CMK (cell line): ENCODE measurements at regions not wholly inside any gene's neighbourhood (a gene's known extent, or its start where the extent isn't known, plus 50 kb on each side); places are given as distances from the start of the nearest gene placed in this dataset.
"Not testable (repeated sequence)": the region's sequence is repeated elsewhere in the genome, so short reads cannot be mapped to it uniquely, and the experiment has no call there.

Source experiments
- DNase-seq: peaks from one replicate; pipeline ENCODE4 v3.0.0-alpha.2; 2010; ENCODE audit warnings: low read depth

DNA sequence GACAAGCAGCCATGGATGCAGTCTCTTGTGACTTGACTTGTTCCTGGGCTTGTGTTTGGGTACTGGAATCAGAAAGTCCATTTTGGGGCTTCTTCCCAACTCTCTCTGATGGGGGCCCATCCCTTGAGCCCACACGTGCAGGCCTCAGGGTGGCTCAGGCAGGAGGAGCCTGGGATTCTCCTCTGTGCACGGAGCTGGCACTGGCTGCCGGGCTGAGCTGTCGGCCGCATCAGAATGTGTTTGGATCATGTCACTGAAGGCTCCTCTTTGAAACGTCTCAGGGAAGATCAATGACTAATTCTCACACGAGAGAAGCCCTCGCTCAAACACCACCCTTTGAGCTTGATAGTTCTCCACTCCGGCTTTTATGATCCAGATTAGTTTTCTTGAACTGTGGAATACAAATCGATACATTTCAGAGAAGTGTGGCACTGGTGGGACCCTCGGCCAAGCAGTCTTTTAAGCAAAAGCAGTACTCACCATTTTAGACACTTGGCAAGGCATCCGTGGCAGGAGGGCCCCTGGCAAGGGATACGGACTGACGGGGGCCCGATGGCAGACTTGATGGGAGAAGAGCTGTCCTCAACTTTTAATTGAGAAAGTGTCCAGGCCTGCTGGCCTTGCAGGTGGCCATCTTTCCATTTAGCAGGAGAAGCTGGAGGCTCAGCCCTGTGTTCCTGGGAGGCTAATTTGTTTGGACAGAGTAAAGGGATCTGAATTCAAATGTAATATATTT is 220.7 kb upstream of the C1orf174 start:
- DNase-seq: no peak

DNA sequence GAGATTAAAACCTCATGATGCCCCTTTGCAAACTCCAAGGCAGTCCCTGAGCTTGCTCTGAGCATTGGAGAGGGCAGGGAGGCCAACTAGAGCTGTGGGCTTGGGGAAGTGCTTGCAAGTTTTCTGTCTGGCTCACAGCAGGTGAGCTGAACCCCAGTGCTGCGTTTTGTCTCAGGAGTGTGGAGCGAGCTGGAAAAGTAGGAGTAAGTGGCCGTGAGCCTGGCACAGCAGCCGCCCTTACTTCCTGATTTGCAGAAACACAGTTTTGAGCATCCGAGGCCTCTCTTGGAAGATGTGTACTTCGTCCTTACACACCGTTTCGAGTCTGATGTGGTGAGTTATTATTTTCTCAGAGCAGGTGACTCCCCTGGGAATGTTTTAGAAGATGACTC is 221.2 kb upstream of the C1orf174 start:
- DNase-seq: no peak

DNA sequence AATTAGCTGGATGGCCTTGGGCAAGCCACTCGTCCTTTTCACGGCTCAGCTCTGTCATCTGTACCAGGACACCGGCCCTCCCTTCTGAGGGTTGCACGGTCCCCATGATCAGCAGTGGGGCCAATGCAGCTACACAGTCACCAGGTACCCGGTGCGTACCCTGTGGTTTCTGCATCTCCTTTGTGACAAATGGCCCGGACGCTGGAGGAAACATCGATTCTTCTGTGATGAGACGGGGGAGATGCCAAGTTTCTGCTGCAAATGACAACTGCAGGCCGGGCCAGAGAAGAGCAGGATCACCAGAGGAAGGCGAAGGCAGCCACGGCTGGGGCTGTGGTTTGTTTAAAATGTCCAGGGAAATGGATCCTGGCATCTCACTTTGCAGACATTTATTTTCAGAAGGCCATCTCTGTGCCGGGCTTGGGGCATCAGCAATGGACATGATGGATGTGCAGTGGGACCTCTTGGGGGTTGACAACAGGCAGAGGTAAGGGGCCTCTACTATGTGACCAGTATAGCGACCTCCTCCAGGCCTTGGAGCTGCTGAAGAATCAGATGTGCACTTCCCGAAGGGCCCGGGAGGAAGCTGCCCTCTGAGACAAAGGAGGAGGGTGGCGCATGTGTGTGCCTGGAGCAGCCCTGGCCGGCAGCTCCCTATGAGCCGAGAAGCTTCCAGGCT is 221.9 kb upstream of the C1orf174 start:
- no peak for DNase-seq

DNA sequence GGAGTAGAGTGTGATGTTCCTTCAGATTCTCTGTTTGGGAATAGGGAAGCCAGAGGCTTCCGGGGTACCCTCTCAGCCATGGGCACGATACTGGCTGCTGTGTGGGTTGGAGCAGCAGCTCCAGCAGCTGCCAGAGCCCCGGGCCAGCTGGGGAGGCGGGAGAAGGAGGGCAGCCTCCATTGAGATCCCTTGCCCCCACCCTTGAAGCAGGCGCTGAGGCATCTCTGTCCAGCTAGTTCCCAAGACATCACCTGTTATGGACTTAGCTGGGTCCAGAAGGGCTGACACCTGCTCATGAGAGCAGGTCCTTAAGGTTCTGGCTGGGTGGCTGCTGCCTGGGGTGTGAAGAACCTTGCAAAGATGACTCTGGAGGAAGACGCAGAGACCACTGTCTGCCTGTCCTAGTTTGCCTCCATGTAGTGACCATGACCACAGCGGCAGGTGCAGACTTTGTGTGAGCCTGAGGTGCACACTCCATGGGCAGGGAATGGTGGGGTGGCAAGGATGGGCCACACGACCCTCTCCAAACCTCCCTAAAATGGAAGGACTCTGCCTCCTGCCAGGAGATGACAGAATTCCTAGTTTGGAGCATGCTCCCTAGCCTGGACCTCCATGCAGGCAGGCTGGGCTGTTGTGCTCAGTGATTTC is 222.6 kb upstream of the C1orf174 start:
- no peak for DNase-seq

DNA sequence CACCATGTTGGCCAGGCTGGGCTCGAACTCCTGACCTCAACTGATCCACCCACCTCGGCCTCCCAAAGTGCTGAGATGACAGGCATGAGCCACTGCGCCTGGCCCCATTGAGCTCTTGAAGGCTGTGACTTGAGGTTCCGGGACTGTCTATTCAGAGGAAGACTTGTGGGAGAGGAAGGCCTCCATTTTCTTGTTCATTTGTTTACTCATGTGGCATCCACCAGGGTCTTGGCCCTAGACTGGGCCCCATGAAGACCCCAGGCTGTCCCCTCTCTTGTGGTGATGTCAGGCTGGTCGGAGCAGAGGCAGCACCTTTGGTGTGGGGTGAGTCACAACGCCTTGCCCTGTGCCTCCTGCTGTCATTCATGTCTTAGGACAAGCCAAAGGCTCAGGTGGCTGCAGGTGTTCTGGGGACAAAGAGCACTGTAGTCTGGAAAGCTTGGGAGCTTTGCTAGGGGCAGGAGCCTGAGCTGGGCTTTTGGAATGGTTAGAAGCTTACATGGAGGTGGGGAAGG is 224.6 kb upstream of the C1orf174 start:
- DNase-seq: no peak

DNA sequence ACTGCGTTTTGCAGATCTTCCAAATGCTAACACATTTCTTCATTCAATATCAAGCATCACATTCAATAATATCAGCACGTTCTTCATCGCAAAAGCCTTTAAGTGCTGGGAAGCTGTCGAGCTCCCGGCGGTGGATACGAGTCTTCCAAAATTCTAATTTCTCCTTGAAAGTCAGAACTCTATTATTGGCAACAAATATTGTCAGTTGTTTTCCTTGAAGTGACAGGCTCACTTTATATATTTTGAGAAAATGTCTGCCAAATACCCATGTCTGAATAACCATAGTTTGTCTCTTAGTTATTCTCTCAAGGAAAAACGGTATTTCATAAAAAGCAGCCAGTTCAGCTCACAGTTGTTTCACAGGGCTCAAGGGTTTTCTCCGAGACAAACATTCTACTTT is 226.2 kb upstream of the C1orf174 start:
- DNase-seq: no peak

DNA sequence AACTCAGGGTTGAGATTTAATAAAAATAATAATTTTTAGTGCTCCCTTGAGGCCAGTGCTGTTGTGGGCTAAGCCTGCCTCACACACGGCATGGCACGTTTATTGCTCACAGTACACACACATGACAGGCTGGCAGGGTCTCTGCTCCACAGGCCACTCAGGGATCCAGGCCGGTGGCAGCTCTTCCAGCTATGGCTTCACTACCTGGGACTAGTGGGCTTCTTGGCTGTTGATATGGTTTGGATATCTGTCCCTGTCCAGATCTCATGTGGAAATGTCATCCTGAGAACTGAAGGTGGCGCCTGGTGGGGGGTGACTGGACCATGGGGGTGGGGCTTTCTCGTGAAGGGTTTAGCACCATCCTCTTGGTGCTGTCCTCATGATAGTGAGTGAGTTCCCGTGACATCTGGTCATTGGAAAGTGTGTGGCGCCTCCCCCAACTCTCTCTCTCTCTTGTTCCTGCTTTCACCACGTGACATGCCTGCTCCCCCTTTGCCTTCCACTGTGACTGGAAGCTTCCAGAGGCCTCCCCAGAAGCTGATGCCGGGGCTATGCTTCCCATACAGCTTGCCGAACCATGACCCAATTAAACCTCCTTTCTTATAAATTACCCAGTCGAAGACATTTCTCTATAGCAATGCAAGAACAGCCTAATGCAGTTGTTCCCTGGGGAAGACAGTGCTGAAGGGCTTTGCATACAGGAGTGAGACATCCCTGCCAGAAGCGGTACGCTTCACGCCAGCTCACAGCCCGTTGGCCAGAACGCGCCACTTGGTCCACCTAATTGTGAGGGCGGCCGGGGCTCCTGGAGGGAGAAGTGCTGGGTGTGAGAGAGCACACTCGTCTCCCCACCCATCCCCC is 226.9 kb upstream of the C1orf174 start:
- DNase-seq: no peak

DNA sequence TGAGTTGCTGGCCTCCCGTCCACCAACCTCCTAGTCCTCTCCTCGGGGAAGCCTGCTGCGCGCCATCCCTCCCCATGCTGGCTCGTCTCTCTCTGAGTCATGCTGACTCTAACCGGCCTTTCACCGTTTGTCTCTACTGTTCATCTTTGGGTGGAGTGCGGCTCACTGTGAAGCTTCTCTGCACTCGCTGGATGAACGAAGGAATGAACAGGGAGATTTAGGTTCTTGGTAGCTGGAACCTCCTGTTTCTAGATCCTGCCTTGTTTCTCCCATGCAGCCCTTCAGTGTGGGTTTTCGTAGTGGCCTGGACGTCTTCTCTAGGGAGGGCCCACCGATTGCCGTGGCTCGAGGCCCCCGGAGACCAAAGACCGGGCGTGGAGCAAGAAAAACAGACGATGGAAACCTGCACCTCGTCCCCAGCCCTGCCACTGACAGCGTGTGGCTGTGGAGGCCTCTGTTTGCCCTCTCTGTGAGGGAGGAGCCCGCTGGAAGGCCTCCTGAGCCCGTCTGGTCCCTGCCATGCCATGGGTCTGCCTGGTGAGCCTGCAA is 227.6 kb upstream of the C1orf174 start:
- no peak for DNase-seq

DNA sequence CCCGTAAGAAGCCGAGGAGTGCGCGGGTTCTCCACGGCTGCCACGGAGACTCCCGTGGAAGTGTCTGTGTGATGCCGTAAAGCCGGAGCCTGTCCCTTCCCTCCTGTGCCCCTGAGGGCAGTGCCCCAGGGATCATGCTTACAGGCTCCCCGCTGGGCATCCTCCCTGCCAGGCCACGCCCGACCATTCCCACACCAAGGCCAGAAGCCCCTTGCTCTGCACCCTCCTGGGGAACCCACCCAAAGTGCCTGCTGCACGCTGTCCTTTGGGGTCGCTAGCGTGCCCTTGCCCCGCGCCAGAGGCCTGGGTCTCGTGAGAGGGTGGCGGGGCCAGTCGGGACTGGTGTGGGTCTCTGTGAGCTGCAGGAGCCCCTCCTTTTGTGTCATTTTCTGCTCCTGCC is 228.5 kb upstream of the C1orf174 start:
- DNase-seq: no peak

DNA sequence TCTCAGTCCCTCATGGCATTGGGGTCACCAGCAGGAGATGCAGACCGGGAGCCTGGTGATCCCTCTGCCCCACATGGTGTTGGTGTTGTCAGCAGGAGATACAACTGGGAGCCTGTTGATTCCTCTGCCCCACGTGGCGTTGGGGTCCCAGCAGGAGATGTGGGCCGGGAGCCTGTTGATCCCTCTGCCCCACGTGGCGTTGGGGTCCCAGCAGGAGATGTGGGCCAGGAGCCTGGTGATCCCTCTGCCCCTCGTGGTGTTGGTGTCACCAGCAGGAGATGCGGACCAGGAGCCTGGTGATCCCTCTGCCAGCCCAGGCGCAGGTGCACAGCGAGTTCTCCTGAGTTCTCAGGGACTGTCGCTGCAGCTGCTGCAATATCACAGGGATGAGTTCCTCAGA is 229.6 kb upstream of the C1orf174 start:
- no peak for DNase-seq

DNA sequence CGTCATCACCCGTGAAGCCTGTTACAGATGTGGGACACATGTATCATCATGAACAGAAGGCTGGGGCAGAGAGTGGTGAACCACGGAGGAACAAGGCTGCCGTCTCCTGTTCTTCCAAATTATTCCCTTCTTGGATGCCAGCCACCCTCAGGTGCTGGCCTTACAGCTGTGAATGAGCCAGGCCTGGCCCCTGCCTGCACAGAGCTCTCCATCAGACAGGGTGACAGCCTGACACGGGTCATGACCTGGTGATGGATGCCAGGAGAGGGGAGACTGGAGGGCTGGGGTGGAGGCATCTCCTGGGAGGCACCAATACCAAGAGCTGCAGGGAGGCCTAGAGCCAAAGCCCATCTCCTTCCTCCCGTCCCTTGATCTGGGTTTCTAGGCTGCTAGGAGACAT is 230.0 kb upstream of the C1orf174 start:
- DNase-seq: no peak

DNA sequence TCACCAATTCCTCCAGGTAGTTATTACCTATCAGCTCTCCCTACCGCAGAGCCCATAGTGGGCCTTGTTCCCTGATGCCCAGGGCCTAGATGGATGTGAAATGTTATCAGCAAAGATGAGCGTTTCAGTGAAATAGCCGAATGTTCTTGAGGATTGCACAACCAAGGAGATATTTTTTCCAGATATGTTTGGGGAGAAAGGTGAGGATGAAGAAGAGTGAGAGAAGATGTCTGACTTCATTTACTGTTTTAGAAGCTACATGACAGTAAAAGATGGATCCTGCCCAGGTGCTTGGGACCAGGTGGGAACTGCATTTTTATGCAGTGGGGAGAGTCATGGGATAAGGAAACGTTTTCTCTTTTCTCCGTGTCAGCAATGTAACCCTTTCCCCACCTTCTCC is 231.7 kb upstream of the C1orf174 start:
- DNase-seq: no peak

DNA sequence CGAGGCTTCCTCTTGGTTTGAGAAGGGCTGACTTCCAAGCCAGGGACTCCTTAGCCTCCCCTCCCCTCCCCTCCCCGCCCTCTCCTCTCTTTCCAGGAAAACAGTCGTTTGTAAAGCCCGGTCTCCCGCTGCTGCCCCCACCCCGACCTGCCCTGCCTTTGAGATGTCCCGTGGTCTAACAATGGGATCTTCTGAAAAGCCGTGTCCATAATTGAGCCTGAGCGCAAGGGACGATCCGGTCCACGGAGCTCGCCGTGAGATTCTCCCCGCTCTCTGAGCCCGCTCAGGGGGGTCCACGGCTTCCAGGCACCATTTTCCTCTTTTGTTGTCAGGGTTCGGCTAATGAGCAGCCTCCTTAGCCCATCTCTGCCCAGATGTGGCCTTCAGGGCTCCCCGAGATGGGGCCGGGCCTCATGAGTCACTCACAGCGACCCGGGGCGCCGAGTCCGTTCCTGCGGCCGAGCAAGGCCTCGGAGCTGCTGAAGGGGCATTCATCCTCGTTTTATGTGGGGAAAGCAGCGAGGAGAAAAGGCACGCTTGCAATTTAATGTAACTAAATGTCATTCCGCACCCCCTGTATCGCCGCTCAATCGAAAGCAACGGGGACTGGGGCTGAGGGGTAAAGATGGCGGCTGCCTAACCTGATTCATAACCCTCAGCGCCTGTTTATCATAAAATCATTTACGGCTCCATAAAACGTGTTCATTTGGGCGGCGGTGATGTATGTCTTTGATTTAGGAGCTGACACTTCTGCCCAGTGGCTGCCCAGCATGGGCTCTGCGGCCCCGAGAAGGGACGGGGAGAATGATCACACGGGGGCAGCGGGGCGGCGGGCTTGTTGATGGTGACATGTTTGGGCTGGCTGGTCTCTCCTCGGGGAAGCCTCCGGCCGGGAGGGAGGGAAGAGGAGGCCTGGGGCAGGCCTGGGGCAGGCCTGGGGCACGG is 232.6 kb upstream of the C1orf174 start:
- no peak for DNase-seq

DNA sequence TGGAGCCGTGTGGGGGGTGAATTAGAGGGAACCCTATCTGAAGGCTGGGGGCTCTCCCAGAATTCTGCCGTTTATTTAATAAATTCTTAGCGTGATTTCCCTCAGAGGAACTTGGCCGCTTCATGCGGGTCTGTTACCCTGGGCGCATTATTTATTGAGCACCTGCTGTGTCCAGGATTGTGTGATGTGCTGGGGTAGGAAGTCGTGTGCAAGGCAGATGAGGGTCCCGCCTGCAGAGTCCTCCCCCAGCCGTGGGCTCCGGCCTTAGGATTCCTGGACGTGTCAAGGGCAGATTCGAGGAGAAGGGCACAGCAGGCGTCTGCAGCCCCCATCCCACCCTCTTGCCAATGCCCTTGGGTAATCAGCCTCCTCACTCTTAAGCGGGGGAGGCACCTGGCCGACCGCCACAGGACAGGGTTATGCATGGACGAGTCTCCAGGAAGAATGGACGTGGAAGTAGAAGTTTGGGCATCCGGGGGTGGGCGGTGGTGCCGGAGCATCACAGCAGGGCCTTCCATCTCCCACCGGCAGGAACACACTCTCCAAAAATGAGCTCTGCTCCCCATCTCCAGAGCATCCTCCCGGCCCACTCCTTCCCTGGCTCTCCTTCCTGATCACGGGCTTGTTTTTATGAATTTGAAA is 233.3 kb upstream of the C1orf174 start:
- DNase-seq: no peak

DNA sequence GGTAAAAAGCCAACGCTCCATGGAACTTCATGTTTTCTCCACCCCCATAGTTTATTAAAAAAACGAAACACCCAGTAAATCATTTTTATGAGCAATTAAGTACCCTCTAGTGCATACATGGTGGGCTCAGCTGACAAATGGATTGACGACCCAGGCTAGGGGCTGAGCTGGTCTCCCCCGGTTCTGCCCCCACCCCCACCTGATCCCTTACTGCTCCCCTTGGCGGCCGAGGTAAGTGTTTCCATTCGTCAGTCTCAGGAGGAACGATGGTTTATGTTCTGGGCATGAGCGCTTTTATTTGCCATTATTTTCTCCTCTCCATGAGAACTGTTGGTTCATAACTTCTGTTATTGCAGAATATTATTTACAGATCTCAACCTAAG is 233.9 kb upstream of the C1orf174 start:
- no peak for DNase-seq

DNA sequence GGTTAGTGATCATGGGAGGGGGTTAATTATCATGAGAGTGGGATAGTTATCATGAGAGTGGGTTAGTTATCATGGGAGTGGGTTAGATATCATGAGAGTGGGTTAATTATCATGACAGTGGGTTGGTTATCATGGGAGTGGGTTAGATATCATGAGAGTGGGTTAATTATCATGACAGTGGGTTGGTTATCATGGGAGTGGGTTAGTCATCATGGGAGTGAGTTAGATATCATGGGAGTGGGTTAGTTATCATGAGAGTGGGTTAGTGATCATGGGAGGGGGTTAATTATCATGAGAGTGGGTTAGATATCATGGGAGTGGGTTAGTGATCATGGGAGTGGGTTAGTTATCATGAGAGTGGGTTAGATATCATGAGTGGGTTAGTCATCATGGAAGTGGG is 235.8 kb upstream of the C1orf174 start:
- not testable (repeated sequence) for DNase-seq

DNA sequence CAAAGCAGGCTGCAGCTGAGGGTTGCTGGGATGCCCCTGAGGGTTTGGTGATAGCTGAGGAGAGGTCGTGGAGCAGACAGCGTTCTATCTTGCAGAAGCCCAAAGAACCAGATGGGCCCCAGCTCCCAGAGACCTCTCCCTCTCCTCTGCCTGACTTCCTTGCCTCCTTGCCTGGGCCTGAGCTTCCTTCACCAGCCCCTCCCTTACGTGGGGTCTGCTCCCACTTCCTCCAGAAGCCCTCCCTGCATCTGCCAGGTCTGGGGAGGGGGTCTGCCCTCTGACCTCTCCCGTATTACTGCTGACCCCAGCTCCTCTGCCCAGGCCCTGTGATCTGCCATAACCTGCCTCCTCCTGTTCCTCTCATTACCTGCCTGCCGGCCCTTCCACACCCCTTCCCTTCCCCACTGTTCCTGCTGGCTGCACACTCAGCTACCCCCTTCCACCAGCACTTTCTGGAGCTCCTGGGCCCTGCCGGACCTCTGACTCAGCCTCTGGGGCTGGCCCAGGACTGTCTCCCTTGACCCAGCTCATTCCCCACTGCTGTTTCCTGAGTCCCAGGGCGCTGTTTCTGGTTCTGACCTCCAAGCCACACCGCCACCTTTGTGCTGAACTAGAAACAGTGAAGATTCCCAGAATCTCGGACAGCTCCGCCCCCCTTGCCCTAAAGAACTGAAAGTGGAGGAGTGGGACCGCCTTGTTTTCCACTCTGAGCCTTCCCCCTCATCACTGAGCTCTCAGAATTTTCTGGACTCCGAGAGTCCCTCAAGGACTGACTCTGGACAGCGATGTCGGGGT is 237.7 kb upstream of the C1orf174 start:
- DNase-seq: no peak

DNA sequence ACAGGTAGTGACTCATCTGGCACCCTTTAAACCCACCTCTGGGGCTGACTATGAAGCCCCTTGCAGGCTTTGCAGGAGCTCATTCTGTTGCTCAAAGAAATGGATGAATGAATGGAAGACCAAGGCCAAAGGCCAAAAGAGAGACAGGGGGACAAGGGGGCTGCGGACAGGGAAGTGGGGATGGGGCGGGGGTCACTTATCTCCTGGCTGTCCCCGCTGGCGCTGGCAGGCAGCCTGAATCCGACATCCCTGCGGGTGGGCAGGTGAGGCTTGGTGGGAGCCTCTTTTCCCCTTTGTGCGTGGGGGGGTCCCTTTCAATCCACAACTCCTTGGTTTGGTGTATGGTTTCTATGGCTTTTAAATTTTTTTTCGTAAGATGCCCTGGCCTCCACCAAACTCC is 239.6 kb upstream of the C1orf174 start:
- no peak for DNase-seq

DNA sequence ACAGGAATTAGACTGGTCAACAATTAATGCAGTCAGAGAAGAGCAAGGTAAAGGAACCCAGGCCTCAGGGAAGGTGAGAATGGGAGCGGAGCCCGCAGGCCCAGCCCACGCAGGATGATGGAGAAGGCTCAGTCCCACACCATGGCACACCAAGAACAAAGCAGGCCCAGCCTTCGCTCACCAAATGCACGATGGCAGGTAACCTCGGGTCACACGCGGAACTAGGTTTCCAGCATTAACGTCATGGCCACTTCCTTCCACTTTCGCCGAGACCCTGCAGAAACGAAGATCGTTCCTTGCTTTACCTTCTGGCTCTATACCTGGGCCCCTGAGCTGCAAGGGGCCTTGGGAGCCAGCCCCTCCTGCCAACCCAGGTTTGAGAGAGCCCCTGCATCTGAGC is 240.2 kb upstream of the C1orf174 start:
- no peak for DNase-seq

DNA sequence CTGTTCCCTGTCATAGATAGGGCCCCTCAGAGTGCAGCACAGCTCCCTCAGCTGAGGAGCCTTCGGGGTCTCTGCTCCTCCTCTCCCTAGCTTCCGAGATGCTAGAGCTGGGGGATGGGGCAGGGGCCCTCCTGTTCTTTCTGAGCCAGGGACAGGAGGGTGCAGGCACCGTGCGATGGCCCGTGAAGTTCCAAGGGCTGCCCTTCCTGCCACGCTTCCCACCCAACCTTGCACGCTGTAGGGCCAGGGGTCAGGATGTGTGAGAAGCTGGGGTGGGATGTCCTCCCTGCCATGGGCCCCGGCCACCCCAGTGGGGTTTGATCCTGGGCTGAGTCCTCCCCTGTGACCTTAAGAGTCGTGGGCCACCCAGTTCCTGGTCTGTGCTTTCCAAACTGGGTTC is 240.7 kb upstream of the C1orf174 start:
- DNase-seq: no peak
